ENCODE measurements at regions not wholly inside any gene's neighbourhood (a gene's known extent, or its start where the extent isn't known, plus 50 kb on each side); places are given as distances from the start of the nearest gene placed in this dataset.

- Histone ChIP-seq H3K9me2 (replicated peaks; ENCODE audit: insufficient read depth, low read length) (no peaks in the 10 kb centered on the region), H2AFZ (ENCODE audit: low read length) (no peak overlapping the region), H3K9ac (ENCODE audit: low read length) (no peak overlapping the region), H3K4me2 (ENCODE audit: low read depth, low read length) (no peak overlapping the region), H3K36me3 (replicated peaks; ENCODE audit: insufficient read depth, low read length) (no peaks in the 10 kb centered on the region), H3F3A (ENCODE audit: insufficient read depth, low read length) (no peaks in the 10 kb centered on the region), H3K9me3 (replicated peaks; ENCODE audit: insufficient read depth, low read length) (no peaks in the 10 kb centered on the region), H3K27me3 (replicated peaks; ENCODE audit: insufficient read depth, low read length) (no peaks in the 10 kb centered on the region), H3K4me3 (ENCODE audit: low read length) (no peak overlapping the region), H3K4me1 (ENCODE audit: low read length) (no peaks in the 10 kb centered on the region), H3K79me2 (ENCODE audit: low read length) (no peaks in the 10 kb centered on the region), H4K20me1 (ENCODE audit: insufficient read depth, low read length) (no peaks in the 10 kb centered on the region), H3K27ac (ENCODE audit: low read length) (no peak overlapping the region)
- TF ChIP-seq EZH2phosphoT487 (IDR thresholded peaks at IDR 0.05; ENCODE audit: low read length) (no peak), EZH2 (optimal IDR thresholded peaks at IDR 0.05; ENCODE audit: low read depth, low read length) (no peak), CTCF (IDR thresholded peaks at IDR 0.05; ENCODE audit: low read length) (no peak)
- no peak for DNase-seq
These were observed 99.5 kb downstream of the ERCC5 start for GRCh38 chr13:102945324-102945815.

- Histone ChIP-seq H3K4me2 (ENCODE audit: low read depth, low read length) (no peak overlapping the region), H3K79me2 (ENCODE audit: low read length) (no peaks in the 10 kb centered on the region), H3K9me2 (replicated peaks; ENCODE audit: insufficient read depth, low read length) (no peaks in the 10 kb centered on the region), H2AFZ (ENCODE audit: low read length) (no peak overlapping the region), H3K9me3 (replicated peaks; ENCODE audit: insufficient read depth, low read length) (no peaks in the 10 kb centered on the region), H4K20me1 (ENCODE audit: insufficient read depth, low read length) (no peaks in the 10 kb centered on the region), H3K27me3 (replicated peaks; ENCODE audit: insufficient read depth, low read length) (no peaks in the 10 kb centered on the region), H3K9ac (ENCODE audit: low read length) (no peak overlapping the region), H3K36me3 (replicated peaks; ENCODE audit: insufficient read depth, low read length) (no peaks in the 10 kb centered on the region), H3K4me3 (ENCODE audit: low read length) (no peak overlapping the region), H3F3A (ENCODE audit: insufficient read depth, low read length) (no peaks in the 10 kb centered on the region), H3K4me1 (ENCODE audit: low read length) (no peaks in the 10 kb centered on the region), H3K27ac (ENCODE audit: low read length) (no peak overlapping the region)
- TF ChIP-seq CTCF (IDR thresholded peaks at IDR 0.05; ENCODE audit: low read length) (no peak), EZH2phosphoT487 (IDR thresholded peaks at IDR 0.05; ENCODE audit: low read length) (no peak), EZH2 (optimal IDR thresholded peaks at IDR 0.05; ENCODE audit: low read depth, low read length) (no peak)
- no peak for DNase-seq
These were observed 99.0 kb downstream of the ERCC5 start for GRCh38 chr13:102944821-102945220.

DNA sequence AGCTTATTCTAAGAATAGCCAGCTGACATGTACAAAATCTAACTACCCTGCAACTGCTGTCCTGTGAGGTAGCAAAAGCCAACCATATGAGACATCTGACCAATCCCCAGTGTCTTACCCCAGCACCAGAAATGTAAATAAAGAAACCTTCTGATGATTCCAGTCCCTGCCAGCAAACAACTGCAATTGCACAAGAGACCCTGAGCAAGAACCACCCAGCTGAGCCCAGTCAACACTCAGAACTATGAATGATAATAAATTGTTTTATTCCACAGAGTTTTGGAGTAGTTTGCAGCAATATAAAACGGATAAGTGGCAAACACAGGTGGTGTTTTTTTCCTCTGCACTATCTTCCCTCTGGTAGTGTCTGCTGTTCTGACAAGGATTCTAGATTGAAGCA, 94.9 kb downstream of the ERCC5 start:
- Histone ChIP-seq H3K4me3 (ENCODE audit: low read length) (no peak overlapping the region), H3K9me2 (replicated peaks; ENCODE audit: insufficient read depth, low read length) (no peaks in the 10 kb centered on the region), H3K79me2 (ENCODE audit: low read length) (no peaks in the 10 kb centered on the region), H3F3A (ENCODE audit: insufficient read depth, low read length) (no peaks in the 10 kb centered on the region), H3K9me3 (replicated peaks; ENCODE audit: insufficient read depth, low read length) (no peaks in the 10 kb centered on the region), H3K9ac (ENCODE audit: low read length) (no peak overlapping the region), H3K36me3 (replicated peaks; ENCODE audit: insufficient read depth, low read length) (no peaks in the 10 kb centered on the region), H4K20me1 (ENCODE audit: insufficient read depth, low read length) (no peaks in the 10 kb centered on the region), H3K27me3 (replicated peaks; ENCODE audit: insufficient read depth, low read length) (no peaks in the 10 kb centered on the region), H3K4me2 (ENCODE audit: low read depth, low read length) (no peak overlapping the region), H3K27ac (ENCODE audit: low read length) (no peak overlapping the region), H2AFZ (ENCODE audit: low read length) (no peak overlapping the region), H3K4me1 (ENCODE audit: low read length) (no peaks in the 10 kb centered on the region)
- TF ChIP-seq EZH2phosphoT487 (IDR thresholded peaks at IDR 0.05; ENCODE audit: low read length) (no peak), CTCF (IDR thresholded peaks at IDR 0.05; ENCODE audit: low read length) (no peak), EZH2 (optimal IDR thresholded peaks at IDR 0.05; ENCODE audit: low read depth, low read length) (no peak)
- DNase-seq = no peak
